ENCODE measurements at regions not wholly inside any gene's neighbourhood (a gene's known extent, or its start where the extent isn't known, plus 50 kb on each side); places are given as distances from the start of the nearest gene placed in this dataset.

- H3K4me3 ChIP-seq (ENCODE audit: low read length) = no peak overlapping the region
- TF ChIP-seq ZNF274 (IDR thresholded peaks at IDR 0.05; ENCODE audit: low read depth, low read length) = no peak
These were observed 1662.4 kb upstream of the ACO1 start for GRCh38 chr9:30722065-30722464.

GRCh38 chr9:30723656-30724055 lies 1660.8 kb upstream of the ACO1 start:
- TF ChIP-seq ZNF274 (IDR thresholded peaks at IDR 0.05; ENCODE audit: low read depth, low read length) = no peak
- H3K4me3 ChIP-seq (ENCODE audit: low read length) = no peak overlapping the region

- TF ChIP-seq ZNF274 (IDR thresholded peaks at IDR 0.05; ENCODE audit: low read depth, low read length) = no peak
- H3K4me3 ChIP-seq (ENCODE audit: low read length) = no peak overlapping the region
These were observed 1652.4 kb upstream of the ACO1 start for GRCh38 chr9:30732060-30732459.

GRCh38 chr9:30744871-30745270 lies 1639.6 kb upstream of the ACO1 start:
- TF ChIP-seq ZNF274 (IDR thresholded peaks at IDR 0.05; ENCODE audit: low read depth, low read length) = no peak
- H3K4me3 ChIP-seq (ENCODE audit: low read length) = no peak overlapping the region

GRCh38 chr9:30746589-30746988 lies 1637.9 kb upstream of the ACO1 start:
- no peak for TF ChIP-seq ZNF274 (IDR thresholded peaks at IDR 0.05; ENCODE audit: low read depth, low read length)
- H3K4me3 ChIP-seq (ENCODE audit: low read length) = no peak overlapping the region

GRCh38 chr9:30757723-30758122 lies 1626.7 kb upstream of the ACO1 start:
- no peak overlapping the region for H3K4me3 ChIP-seq (ENCODE audit: low read length)
- TF ChIP-seq ZNF274 (IDR thresholded peaks at IDR 0.05; ENCODE audit: low read depth, low read length) = no peak

- no peak overlapping the region for H3K4me3 ChIP-seq (ENCODE audit: low read length)
- no peak for TF ChIP-seq ZNF274 (IDR thresholded peaks at IDR 0.05; ENCODE audit: low read depth, low read length)
These were observed 1625.6 kb upstream of the ACO1 start for GRCh38 chr9:30758726-30759446.

GRCh38 chr9:30765318-30765717 lies 1619.1 kb upstream of the ACO1 start:
- TF ChIP-seq ZNF274 (IDR thresholded peaks at IDR 0.05; ENCODE audit: low read depth, low read length) = no peak
- no peak overlapping the region for H3K4me3 ChIP-seq (ENCODE audit: low read length)

GRCh38 chr9:30771163-30771708 lies 1613.2 kb upstream of the ACO1 start:
- no peak for TF ChIP-seq ZNF274 (IDR thresholded peaks at IDR 0.05; ENCODE audit: low read depth, low read length)
- no peak overlapping the region for H3K4me3 ChIP-seq (ENCODE audit: low read length)

- no peak for TF ChIP-seq ZNF274 (IDR thresholded peaks at IDR 0.05; ENCODE audit: low read depth, low read length)
- no peak overlapping the region for H3K4me3 ChIP-seq (ENCODE audit: low read length)
These were observed 1612.7 kb upstream of the ACO1 start for GRCh38 chr9:30771760-30772159.

GRCh38 chr9:30773427-30773826 lies 1611.0 kb upstream of the ACO1 start:
- TF ChIP-seq ZNF274 (IDR thresholded peaks at IDR 0.05; ENCODE audit: low read depth, low read length) = no peak
- H3K4me3 ChIP-seq (ENCODE audit: low read length) = no peak overlapping the region

GRCh38 chr9:30774326-30774725 lies 1610.1 kb upstream of the ACO1 start:
- no peak overlapping the region for H3K4me3 ChIP-seq (ENCODE audit: low read length)
- no peak for TF ChIP-seq ZNF274 (IDR thresholded peaks at IDR 0.05; ENCODE audit: low read depth, low read length)

GRCh38 chr9:30775236-30775635 lies 1609.2 kb upstream of the ACO1 start:
- TF ChIP-seq ZNF274 (IDR thresholded peaks at IDR 0.05; ENCODE audit: low read depth, low read length) = no peak
- H3K4me3 ChIP-seq (ENCODE audit: low read length) = no peak overlapping the region

- H3K4me3 ChIP-seq (ENCODE audit: low read length) = no peak overlapping the region
- TF ChIP-seq ZNF274 (IDR thresholded peaks at IDR 0.05; ENCODE audit: low read depth, low read length) = no peak
These were observed 1587.7 kb upstream of the ACO1 start for GRCh38 chr9:30796764-30797163.

GRCh38 chr9:30799527-30800101 lies 1584.8 kb upstream of the ACO1 start:
- no peak overlapping the region for H3K4me3 ChIP-seq (ENCODE audit: low read length)
- no peak for TF ChIP-seq ZNF274 (IDR thresholded peaks at IDR 0.05; ENCODE audit: low read depth, low read length)

All from GM08714 (cell line).